Urinary bladder (tissue), 3 donors: ENCODE measurements at regions not wholly inside any gene's neighbourhood (a gene's known extent, or its start where the extent isn't known, plus 50 kb on each side); places are given as distances from the start of the nearest gene placed in this dataset.
A peak's percentile ranks its signal among the peaks of the same experiment; 100 is the strongest.
"Not testable (repeated sequence)": the region's sequence is repeated elsewhere in the genome, so short reads cannot be mapped to it uniquely, and the experiment has no call there.

Experiments
- DNase-seq: peaks from one replicate; pipeline ENCODE4 v3.0.0-alpha.2; 2015; ENCODE audit errors: extremely low spot score
- H3K27ac ChIP-seq: one replicate; pipeline ENCODE4 v1.5.1; 2013; ENCODE audit warnings: low read depth, mild to moderate bottlenecking, moderate library complexity
- H3K36me3 ChIP-seq: one replicate; pipeline ENCODE4 v1.6.1; 2013; ENCODE audit warnings: mild to moderate bottlenecking, moderate library complexity; ENCODE audit not compliant: insufficient read depth
- H3K4me1 ChIP-seq: one replicate; pipeline ENCODE4 v1.6.1; 2013; ENCODE audit warnings: mild to moderate bottlenecking, moderate library complexity; ENCODE audit not compliant: insufficient read depth
- H3K4me3 ChIP-seq: one replicate; pipeline ENCODE4 v1.5.1; 2013; ENCODE audit warnings: low read depth, low read length
- WGBS: extraction: QIAGEN DNeasy Blood & Tissue Kit; methylation state at CpG from one replicate; pipeline ENCODE4 v1.1.7; 2013; 5-methylcytosine and 5-hydroxymethylcytosine counted together
- donor health status: healthy with polysubstance abuse.
- donor health status: healthy.

DNA sequence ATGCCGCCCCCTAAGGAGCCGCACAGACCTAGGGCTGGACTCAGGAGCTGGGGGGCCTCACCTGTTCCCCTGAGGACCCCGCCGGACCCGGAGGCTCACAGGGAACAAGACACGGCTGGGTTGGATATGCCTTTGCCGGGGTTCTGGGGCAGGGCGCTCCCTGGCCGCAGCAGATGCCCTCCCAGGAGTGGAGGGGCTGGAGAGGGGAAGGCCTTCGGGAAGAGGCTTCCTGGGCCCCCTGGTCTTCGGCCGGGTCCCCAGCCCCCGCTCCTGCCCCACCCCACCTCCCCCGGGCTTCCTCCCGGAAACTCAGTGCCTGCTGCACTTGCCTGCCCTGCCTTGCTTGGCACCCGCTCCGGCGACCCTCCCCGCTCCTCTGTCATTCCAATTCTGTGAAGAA, 91.6 kb downstream of the LACC1 start:
- H3K36me3 ChIP-seq, H3K27ac ChIP-seq, H3K4me3 ChIP-seq, DNase-seq, H3K4me1 ChIP-seq: not testable (repeated sequence)
- 99% methylated on average over 17 of the region's 19 CpGs for WGBS

DNA sequence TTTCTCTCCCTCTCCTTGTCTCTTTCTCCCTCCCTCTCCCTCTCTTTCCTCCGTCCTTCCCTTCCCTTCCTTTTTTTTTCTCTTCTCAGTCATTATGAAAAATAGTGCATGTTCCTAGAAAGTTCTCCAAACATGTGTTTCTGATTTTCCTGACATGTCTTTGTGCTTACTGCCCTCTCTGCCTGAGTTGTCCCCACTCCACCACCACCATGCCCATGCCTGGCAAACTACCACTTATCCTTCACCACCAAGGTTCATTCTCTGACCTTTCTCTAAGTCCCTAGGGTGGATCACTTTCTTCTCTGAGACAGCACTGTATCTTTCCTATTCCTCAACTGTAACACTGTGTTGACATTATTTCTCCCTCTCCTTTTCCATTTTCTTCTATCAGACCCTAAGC, 98.2 kb downstream of the LACC1 start:
- H3K4me3 ChIP-seq = no peak overlapping the region
- no peak for DNase-seq
- no peaks in the 10 kb centered on the region for H3K36me3 ChIP-seq
- 61% methylated on average over 1 of the region's 1 CpG for WGBS
- no peak overlapping the region for H3K27ac ChIP-seq
- H3K4me1 ChIP-seq = no peaks in the 10 kb centered on the region

DNA sequence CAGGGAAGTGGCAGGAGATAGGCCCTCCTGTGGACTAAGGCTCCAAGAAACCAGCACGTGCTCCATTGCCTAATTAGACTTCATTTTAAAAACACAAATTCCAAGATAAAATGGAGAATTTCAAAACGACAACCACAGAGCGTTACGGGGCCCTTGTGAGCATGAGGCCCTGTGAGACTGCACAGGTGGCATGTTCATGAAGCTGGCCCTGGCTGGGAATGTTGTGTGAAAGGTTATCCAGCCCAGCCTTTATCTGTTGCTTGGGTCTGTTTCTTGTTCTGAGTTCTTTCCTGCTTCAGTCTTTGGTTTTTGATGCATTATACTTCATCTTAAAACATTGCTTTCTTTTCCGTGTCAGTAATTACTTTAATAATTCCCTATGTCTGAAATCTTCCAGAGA, 99.0 kb downstream of the LACC1 start:
- no peak for DNase-seq
- no peaks in the 10 kb centered on the region for H3K36me3 ChIP-seq
- 84% methylated on average over 5 of the region's 5 CpGs for WGBS
- H3K4me3 ChIP-seq = no peak overlapping the region
- no peaks in the 10 kb centered on the region for H3K4me1 ChIP-seq
- no peak overlapping the region for H3K27ac ChIP-seq

DNA sequence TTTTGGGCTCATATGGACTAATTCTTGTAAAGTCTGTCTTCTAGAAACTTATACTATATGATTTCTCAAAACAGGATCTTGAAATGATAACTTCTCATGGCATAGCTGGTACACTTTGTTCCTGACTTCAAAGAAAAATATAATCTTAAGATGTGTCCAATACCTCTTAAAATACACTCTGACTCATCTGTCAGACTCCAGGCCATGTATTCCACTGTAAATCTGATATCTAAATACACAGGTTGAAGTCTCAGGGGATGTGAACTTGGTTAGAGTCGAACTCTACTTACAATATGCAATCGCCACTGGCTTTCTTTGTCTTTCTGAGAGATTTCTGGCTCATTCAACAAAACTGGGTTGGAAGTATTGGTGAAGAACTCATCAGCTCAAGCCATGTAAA, 99.8 kb downstream of the LACC1 start:
- Histone ChIP-seq H3K36me3 (no peaks in the 10 kb centered on the region), H3K4me3 (no peak overlapping the region), H3K27ac (no peak overlapping the region), H3K4me1 (no peaks in the 10 kb centered on the region)
- no peak for DNase-seq
- 93% methylated on average over 2 of the region's 2 CpGs for WGBS

DNA sequence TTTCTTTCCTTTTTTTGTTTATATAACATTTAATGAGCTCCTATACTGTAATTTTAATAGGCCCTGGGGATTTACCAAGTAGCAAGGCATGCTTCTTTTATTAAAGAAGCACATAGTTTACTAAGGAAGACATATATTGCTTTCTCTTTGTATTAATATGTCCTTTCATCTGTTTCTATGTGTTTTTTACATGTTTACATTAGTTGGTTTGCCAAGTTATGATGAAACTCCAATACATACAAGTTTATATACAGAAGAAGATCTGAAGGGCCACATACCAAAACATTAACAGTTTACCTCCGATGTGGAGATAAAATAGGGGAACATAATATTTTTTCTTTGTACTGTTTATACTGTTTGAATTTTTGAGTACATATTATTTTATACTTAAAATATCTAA, 100.9 kb downstream of the LACC1 start:
- no peak overlapping the region for H3K4me3 ChIP-seq
- no peak overlapping the region for H3K27ac ChIP-seq
- no peaks in the 10 kb centered on the region for H3K4me1 ChIP-seq
- WGBS = 58% methylated on average over 1 of the region's 1 CpG
- DNase-seq = no peak
- no peaks in the 10 kb centered on the region for H3K36me3 ChIP-seq

GRCh38 chr13:43981091-43981490, 101.4 kb downstream of the LACC1 start:
- no peak for DNase-seq
- Histone ChIP-seq H3K27ac (no peak overlapping the region), H3K36me3 (no peaks in the 10 kb centered on the region), H3K4me1 (no peaks in the 10 kb centered on the region), H3K4me3 (no peak overlapping the region)
- WGBS = 94% methylated on average over 5 of the region's 5 CpGs

DNA sequence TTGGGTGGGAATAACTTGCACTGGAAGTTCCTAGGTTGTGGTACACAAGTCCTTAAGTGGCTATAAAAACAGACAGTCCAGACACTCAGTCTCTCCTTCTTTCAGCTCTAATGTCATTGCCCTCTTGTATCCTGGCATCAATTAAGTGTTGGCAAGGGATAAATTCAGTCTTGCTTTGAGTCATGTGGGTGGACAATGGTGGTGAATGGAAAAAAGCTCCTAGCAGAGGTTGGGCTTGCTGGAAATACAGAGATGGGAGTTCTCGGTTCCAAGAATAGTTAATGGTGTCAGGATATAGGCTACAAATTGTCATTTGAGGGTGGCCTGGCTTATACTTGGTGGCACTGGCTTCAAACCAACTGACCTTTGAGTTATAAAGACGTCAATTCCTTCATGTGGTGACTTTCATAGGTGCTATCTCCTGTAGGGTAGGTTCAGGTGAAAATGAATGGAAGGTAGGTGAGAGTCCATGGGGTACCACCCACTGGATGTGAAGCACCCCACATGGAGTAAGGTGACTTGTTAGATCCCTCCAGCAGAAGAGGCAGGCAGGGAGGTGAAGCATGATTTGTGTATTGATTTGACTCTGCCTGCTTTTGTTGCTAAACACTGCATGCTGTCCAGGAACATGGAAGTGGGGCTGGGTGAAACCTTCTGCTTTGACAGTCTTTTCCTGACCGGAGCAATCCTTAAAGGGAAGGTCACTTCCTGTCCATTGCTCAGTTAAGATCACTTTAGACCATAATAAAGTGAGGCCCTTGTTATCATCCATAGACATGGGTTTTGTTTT, 102.0 kb downstream of the LACC1 start:
- H3K27ac ChIP-seq = no peak overlapping the region
- no peak overlapping the region for H3K4me3 ChIP-seq
- no peak for DNase-seq
- no peaks in the 10 kb centered on the region for H3K4me1 ChIP-seq
- 91% methylated on average over 3 of the region's 3 CpGs for WGBS
- no peaks in the 10 kb centered on the region for H3K36me3 ChIP-seq

- H3K27ac ChIP-seq = no peak overlapping the region
- no peak overlapping the region for H3K4me3 ChIP-seq
- no peaks in the 10 kb centered on the region for H3K4me1 ChIP-seq
- WGBS = 65% methylated on average over 7 of the region's 7 CpGs
- H3K36me3 ChIP-seq = no peaks in the 10 kb centered on the region
- no peak for DNase-seq
Measured at GRCh38 chr13:43983373-43983772, 103.7 kb downstream of the LACC1 start.

DNA sequence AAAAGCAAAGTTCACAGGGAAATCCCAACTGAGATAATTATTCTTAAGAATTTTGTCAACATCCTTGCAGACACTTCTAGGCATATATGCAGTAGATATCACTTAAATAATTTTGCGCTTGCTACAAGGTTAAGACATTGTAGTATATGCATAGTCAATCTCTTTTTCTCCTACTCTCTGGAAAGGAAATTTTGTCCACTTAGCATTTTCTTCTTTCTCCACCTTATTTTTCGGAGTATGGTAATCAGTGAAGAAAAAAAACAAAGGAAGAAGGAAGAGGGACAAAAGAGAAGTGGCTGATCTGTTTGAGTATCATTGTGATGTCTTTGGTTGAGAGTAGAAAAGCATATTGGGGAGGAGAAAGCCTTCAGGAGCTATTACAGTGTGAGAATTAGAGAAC, 104.6 kb downstream of the LACC1 start:
- WGBS = 94% methylated on average over 2 of the region's 2 CpGs
- no peaks in the 10 kb centered on the region for H3K36me3 ChIP-seq
- no peak for DNase-seq
- no peak overlapping the region for H3K4me3 ChIP-seq
- no peaks in the 10 kb centered on the region for H3K4me1 ChIP-seq
- H3K27ac ChIP-seq = no peak overlapping the region

- 53% methylated on average over 5 of the region's 5 CpGs for WGBS
- Histone ChIP-seq H3K27ac (no peak overlapping the region), H3K4me3 (no peak overlapping the region), H3K4me1 (no peaks in the 10 kb centered on the region), H3K36me3 (no peaks in the 10 kb centered on the region)
- DNase-seq = no peak
Measured at GRCh38 chr13:43985422-43986072, 105.8 kb downstream of the LACC1 start.

DNA sequence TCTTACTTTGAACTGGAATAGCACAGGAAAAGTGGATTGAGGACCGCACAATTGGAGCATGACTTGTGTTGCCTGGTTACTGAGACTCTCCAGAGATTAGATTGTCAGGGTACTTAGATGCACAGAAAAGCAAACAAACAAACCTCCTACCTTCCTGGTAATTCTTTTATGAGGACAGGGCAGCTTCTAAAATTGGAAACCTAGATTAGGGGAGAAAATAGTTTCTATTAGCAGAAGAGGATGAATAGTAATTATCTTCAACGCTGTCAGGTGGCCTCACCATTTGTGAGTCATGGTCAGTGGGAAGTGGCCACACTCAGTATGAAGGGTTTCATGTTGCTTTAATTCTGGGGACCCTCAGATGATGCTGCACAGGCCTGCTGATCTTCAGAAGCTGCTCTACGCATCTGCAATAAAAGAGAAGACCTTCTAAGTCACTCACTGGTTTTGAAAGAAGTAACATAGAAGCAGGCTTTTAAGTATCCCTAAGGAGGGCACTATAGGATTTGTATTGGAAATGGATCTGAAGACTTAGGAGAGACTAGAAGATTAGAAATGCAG, 106.8 kb downstream of the LACC1 start:
- Histone ChIP-seq H3K27ac (no peak overlapping the region), H3K4me1 (no peaks in the 10 kb centered on the region), H3K4me3 (no peak overlapping the region), H3K36me3 (no peaks in the 10 kb centered on the region)
- peak; percentile 20 for DNase-seq
- 71% methylated on average over 3 of the region's 3 CpGs for WGBS

DNA sequence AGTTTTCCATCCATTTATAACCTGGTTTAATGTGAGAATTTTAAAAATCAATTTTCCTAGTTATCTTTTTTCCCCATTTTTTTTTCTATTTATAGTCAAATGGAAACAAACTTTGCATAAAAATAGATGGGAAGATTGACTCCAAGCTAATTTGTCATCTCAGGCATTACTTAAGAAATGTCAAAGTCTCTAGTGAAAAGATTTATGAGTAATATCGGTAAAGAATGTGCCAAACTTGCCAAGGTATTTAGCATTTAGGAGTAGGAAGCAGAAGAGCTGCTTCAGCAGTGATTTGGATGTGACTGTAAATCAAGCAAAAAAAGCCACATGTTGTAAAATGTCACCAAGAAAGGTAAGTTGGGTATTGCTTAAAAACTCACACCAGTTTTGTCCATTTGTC, 108.6 kb downstream of the LACC1 start:
- WGBS = 59% methylated on average over 1 of the region's 1 CpG
- no peak overlapping the region for H3K27ac ChIP-seq

DNA sequence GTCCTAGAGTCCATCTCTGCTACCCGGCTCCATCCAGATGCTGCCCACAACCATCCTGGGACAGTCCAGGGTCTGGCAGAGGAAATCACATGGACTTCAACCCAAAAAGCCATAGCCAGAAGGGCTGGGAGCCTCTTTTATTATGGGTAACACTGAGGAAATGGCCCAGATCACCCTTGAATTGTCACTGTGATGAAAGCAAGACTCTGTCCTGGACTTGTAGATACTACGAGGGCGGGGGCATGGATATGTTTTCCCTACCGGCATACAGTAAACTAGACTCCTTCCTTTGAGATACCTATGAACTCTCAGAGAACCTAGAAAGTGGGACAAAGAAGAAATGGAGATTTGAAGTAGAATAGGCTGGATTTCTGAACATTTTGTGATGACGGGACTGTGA, 110.3 kb downstream of the LACC1 start:
- Histone ChIP-seq H3K4me3 (no peak overlapping the region), H3K4me1 (no peaks in the 10 kb centered on the region), H3K36me3 (no peaks in the 10 kb centered on the region), H3K27ac (no peak overlapping the region)
- WGBS = 84% methylated on average over 5 of the region's 5 CpGs
- no peak for DNase-seq

More for the DNA sequence above, 108.6 kb downstream of the LACC1 start:
- H3K4me3 ChIP-seq = no peak overlapping the region
- DNase-seq = no peak
- H3K36me3 ChIP-seq = no peaks in the 10 kb centered on the region
- H3K4me1 ChIP-seq = no peaks in the 10 kb centered on the region

DNA sequence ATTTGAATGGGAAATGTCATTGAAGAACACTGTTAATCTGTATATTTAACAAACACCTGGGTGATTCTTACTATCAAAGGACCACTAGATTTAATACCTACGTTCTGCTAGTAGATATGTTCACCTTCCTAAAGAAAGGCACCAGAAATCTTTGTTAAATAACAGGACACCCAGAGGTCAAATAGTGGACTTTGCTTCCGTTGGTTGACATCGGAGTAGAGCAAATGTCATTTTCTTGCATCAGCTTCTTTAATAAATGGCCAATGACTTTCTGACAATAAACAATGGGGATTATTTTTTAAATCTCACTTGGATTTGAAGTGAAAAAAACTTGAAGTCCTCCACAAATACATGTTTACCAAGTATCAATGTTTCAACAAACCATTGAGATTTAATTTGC, 111.1 kb downstream of the LACC1 start:
- 88% methylated on average over 3 of the region's 3 CpGs for WGBS
- H3K4me3 ChIP-seq = no peak overlapping the region
- H3K4me1 ChIP-seq = no peaks in the 10 kb centered on the region
- no peaks in the 10 kb centered on the region for H3K36me3 ChIP-seq
- DNase-seq = no peak
- no peak overlapping the region for H3K27ac ChIP-seq
